Vagina (tissue), 2 donors: ENCODE measurements at regions not wholly inside any gene's neighbourhood (a gene's known extent, or its start where the extent isn't known, plus 50 kb on each side); places are given as distances from the start of the nearest gene placed in this dataset.

Experiments
- DNase-seq, 2 donors: peaks; one replicate each; pipeline ENCODE4 v3.0.0-alpha.2; 2017; ENCODE audit errors: extremely low spot score in 2 of 2
- H3K27ac ChIP-seq: fragments of 200-600 bp; sonication (generic); one replicate; pipeline ENCODE4 v1.5.1; 2019
- H3K27me3 ChIP-seq: fragments of 200-600 bp; sonication (generic); one replicate; pipeline ENCODE4 v1.5.1; 2019
- H3K36me3 ChIP-seq, 2 donors: fragments of 200-600 bp; sonication (generic); one replicate each; pipeline ENCODE4 v1.5.1; 2017 to 2019
- H3K4me1 ChIP-seq: fragments of 200-600 bp; sonication (generic); one replicate; pipeline ENCODE4 v1.5.1; 2019
- H3K4me3 ChIP-seq, 2 donors: fragments of 200-600 bp; sonication (generic); 1 replicate in 1 of 2; 2 replicates in 1 of 2; pipeline ENCODE4 v1.5.1; 2016 to 2019
- H3K9me3 ChIP-seq: fragments of 200-600 bp; sonication (generic); one replicate; pipeline ENCODE4 v1.5.1; 2019
- POLR2A ChIP-seq, 2 donors: fragments of 450-650 bp; IDR thresholded peaks; one replicate each; pipeline ENCODE4 v1.6.1; 2017; ENCODE audit warnings: antibody characterized with exemption in 2 of 2, mild to moderate bottlenecking in 2 of 2, moderate library complexity in 2 of 2
- POLR2AphosphoS5 ChIP-seq, 2 donors: sonication (generic); formaldehyde crosslinking; IDR thresholded peaks; one replicate each; pipeline ENCODE4 v1.9.0; 2017; ENCODE audit warnings: antibody characterized with exemption in 2 of 2, mild to moderate bottlenecking in 2 of 2, low read depth in 1 of 2; ENCODE audit not compliant: insufficient read depth in 1 of 2
- intact Hi-C: fragments of 100-400 bp; cut with DNase I; formaldehyde crosslinking; loops from one replicate; pipeline ENCODE4 v1.15.1; 2023
- TF ChIP-seq, protein P1 (sequence below), 3 experiments: fragments of 450-650 bp in 2 of 3; fragments of 200-600 bp in 1 of 3; sonication (generic) in 1 of 3; IDR thresholded peaks; one replicate each; pipeline ENCODE4 v1.5.1; 2017 to 2019; ENCODE audit warnings: antibody characterized with exemption in 3 of 3, mild to moderate bottlenecking in 2 of 3, moderate library complexity in 2 of 3

DNA sequence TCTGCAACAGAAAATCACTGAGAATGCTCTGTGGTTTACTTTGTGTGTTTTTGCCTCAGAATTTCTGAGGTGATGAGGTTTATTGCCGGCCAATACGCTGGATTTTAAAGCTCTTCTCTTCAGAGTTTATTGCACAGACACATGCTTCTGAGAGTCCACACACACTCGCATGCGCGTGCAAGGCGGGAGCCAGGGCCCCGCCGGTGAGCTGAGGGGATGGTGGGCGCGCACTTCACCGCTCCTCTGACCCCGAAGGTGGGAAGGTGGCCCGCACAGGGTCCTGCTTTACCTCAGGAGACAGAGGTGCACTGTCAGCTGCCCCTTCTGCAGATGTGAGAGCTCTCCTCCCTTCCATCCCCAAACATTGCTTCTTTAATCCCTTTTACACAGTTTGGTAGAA is 158.4 kb upstream of the MAGI3 start:
- no peak overlapping the region for H3K4me3 ChIP-seq
- no peak for DNase-seq
- no peaks in the 10 kb centered on the region for H3K36me3 ChIP-seq
- intact Hi-C loops, result no loop called here
- H3K9me3 ChIP-seq, result no peaks in the 10 kb centered on the region
- H3K4me1 ChIP-seq, result no peaks in the 10 kb centered on the region
- H3K27me3 ChIP-seq, result no peaks in the 10 kb centered on the region
- TF ChIP-seq POLR2A (IDR thresholded peaks at IDR 0.05) (no peak), POLR2AphosphoS5 (IDR thresholded peaks at IDR 0.05; ENCODE audit: insufficient read depth in 1 of 2, low read depth in 1 of 2) (no peak)
- TF ChIP-seq, protein P1, sequence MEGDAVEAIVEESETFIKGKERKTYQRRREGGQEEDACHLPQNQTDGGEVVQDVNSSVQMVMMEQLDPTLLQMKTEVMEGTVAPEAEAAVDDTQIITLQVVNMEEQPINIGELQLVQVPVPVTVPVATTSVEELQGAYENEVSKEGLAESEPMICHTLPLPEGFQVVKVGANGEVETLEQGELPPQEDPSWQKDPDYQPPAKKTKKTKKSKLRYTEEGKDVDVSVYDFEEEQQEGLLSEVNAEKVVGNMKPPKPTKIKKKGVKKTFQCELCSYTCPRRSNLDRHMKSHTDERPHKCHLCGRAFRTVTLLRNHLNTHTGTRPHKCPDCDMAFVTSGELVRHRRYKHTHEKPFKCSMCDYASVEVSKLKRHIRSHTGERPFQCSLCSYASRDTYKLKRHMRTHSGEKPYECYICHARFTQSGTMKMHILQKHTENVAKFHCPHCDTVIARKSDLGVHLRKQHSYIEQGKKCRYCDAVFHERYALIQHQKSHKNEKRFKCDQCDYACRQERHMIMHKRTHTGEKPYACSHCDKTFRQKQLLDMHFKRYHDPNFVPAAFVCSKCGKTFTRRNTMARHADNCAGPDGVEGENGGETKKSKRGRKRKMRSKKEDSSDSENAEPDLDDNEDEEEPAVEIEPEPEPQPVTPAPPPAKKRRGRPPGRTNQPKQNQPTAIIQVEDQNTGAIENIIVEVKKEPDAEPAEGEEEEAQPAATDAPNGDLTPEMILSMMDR (IDR thresholded peaks at IDR 0.05), result no peak
- no peak overlapping the region for H3K27ac ChIP-seq

DNA sequence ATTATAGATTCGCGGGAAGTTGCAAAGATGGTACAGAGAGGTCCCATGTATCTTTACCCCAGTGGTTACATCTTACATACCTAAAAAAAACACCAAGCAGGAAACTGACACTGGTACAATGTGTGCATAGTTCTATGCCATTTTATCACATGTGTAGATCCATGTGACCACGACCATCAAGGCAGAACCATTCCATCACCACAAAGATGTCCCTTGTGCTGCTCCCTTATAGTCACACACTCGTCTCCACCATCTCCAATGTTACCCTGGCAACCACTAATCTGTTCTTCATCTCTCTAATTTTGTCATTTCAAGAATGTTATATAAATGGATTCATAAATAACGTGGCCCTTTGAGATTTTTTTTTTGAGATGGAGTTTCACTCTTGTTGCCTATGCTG is 156.9 kb upstream of the MAGI3 start:
- intact Hi-C loops, result no loop called here
- no peak for TF ChIP-seq POLR2A (IDR thresholded peaks at IDR 0.05)
- TF ChIP-seq POLR2AphosphoS5 (IDR thresholded peaks at IDR 0.05; ENCODE audit: insufficient read depth in 1 of 2, low read depth in 1 of 2), result no peak
- TF ChIP-seq, protein P1 (IDR thresholded peaks at IDR 0.05), result no peak
- Histone ChIP-seq H3K27me3 (no peaks in the 10 kb centered on the region), H3K4me1 (no peaks in the 10 kb centered on the region), H3K36me3 (no peaks in the 10 kb centered on the region), H3K4me3 (no peak overlapping the region), H3K27ac (no peak overlapping the region), H3K9me3 (no peaks in the 10 kb centered on the region)
- peak in 1 of 2 donors; percentile 34 for DNase-seq

DNA sequence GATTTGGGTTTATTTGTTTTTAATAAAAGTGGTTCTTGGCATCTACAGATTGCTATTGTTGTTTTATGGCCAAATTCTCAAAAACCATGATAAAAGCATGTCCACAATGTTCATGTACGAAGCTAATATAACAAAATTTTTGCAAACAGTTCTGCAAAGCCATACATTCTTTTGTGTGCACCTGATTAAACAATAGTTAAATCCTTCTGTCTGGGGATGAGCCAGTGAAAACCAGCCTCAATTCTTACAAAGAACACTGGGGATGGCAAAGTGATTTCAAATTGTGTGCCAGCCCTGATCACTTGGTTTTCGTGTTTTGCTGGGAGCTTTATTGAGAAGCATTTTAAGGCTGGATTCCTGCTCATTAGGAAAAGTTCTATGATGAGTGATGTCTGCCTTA is 149.1 kb upstream of the MAGI3 start:
- Histone ChIP-seq H3K27me3 (no peaks in the 10 kb centered on the region), H3K4me1 (peaks cover 11% of the 10 kb centered on the region), H3K27ac (no peak overlapping the region), H3K4me3 (no peak overlapping the region), H3K36me3 (no peaks in the 10 kb centered on the region), H3K9me3 (no peaks in the 10 kb centered on the region)
- DNase-seq, result no peak
- TF ChIP-seq POLR2AphosphoS5 (IDR thresholded peaks at IDR 0.05; ENCODE audit: insufficient read depth in 1 of 2, low read depth in 1 of 2) (no peak), POLR2A (IDR thresholded peaks at IDR 0.05) (no peak)
- TF ChIP-seq, protein P1 (IDR thresholded peaks at IDR 0.05), result no peak
- intact Hi-C loops, result no loop called here

DNA sequence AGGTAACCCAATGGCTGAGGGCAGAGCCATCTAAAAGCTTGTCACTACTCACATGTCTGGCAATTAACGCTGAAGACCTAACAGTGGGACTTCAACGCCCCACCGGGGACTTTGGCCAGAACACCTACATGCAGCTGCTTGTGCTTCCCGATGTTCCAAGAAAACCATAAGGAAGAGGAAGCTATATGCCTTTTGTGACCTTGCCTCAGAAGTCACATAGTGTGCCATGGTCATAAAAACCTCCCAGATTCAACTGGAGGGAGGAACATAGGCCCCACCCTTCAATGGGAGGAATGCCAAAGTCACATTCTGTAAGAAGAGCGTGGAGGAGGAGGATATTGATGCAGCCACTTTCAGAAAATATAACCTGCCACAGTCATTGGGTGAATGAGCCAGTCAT is 147.8 kb upstream of the MAGI3 start:
- Histone ChIP-seq H3K9me3 (no peaks in the 10 kb centered on the region), H3K27me3 (no peaks in the 10 kb centered on the region), H3K4me1 (peaks cover 11% of the 10 kb centered on the region), H3K36me3 (no peaks in the 10 kb centered on the region), H3K4me3 (no peak overlapping the region), H3K27ac (no peak overlapping the region)
- no peak for DNase-seq
- intact Hi-C loops, result no loop called here
- TF ChIP-seq POLR2AphosphoS5 (IDR thresholded peaks at IDR 0.05; ENCODE audit: insufficient read depth in 1 of 2, low read depth in 1 of 2) (no peak), POLR2A (IDR thresholded peaks at IDR 0.05) (no peak)
- TF ChIP-seq, protein P1 (IDR thresholded peaks at IDR 0.05), result no peak

DNA sequence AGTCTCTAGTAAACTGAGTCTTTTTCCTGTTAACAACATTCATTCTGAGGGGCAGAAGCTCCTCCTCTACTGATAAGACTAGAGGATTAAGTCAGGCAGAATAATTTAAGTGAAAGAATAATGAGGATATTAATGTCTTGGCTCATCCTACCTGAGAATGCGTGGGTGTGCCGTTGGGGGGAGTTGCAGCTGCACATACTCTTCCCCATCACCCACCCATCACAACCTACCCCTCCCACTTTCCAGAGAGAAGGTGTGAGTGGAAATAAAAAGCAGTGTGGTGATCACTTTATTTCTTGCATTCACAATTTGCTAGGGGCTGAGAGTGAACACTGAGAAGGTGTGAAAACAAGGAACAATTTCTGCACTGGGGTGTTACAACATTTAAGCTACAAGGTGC is 146.8 kb upstream of the MAGI3 start:
- no peaks in the 10 kb centered on the region for H3K9me3 ChIP-seq
- no peak for DNase-seq
- no peak overlapping the region for H3K4me3 ChIP-seq
- no peak for TF ChIP-seq POLR2AphosphoS5 (IDR thresholded peaks at IDR 0.05; ENCODE audit: insufficient read depth in 1 of 2, low read depth in 1 of 2)
- no peak for TF ChIP-seq POLR2A (IDR thresholded peaks at IDR 0.05)
- TF ChIP-seq, protein P1 (IDR thresholded peaks at IDR 0.05), result no peak
- no peaks in the 10 kb centered on the region for H3K27me3 ChIP-seq
- H3K4me1 ChIP-seq, result peaks cover 11% of the 10 kb centered on the region
- no peak overlapping the region for H3K27ac ChIP-seq
- H3K36me3 ChIP-seq, result no peaks in the 10 kb centered on the region
- intact Hi-C loops, result no loop called here
